Endothelial cell (in vitro differentiated cells): ENCODE measurements at regions not wholly inside any gene's neighbourhood (a gene's known extent, or its start where the extent isn't known, plus 50 kb on each side); places are given as distances from the start of the nearest gene placed in this dataset.

Source experiments
- DNase-seq: peaks from one replicate; pipeline ENCODE4 v3.0.0; 2021; ENCODE audit warnings: low spot score
- H3K27ac Mint-ChIP-seq: one replicate; pipeline ENCODE4 v1.8.0; 2021; ENCODE audit warnings: mixed read lengths, inconsistent platforms; ENCODE audit not compliant: unreplicated experiment
- H3K27me3 Mint-ChIP-seq: one replicate; pipeline ENCODE4 v1.8.0; 2021; ENCODE audit warnings: mild to moderate bottlenecking, moderate library complexity, mixed read lengths, inconsistent platforms; ENCODE audit not compliant: unreplicated experiment
- H3K36me3 Mint-ChIP-seq: one replicate; pipeline ENCODE4 v1.8.0; 2021; ENCODE audit warnings: mild to moderate bottlenecking, low read depth, mixed read lengths, inconsistent platforms; ENCODE audit not compliant: unreplicated experiment
- H3K4me1 Mint-ChIP-seq: one replicate; pipeline ENCODE4 v1.8.0; 2021; ENCODE audit warnings: mild to moderate bottlenecking, mixed read lengths, inconsistent platforms; ENCODE audit not compliant: unreplicated experiment
- H3K4me3 Mint-ChIP-seq: one replicate; pipeline ENCODE4 v1.8.0; 2021; ENCODE audit warnings: mild to moderate bottlenecking, mixed read lengths, inconsistent platforms; ENCODE audit not compliant: unreplicated experiment
- H3K9me3 Mint-ChIP-seq: one replicate; pipeline ENCODE4 v1.8.0; 2021; ENCODE audit warnings: mixed read lengths, inconsistent platforms; ENCODE audit not compliant: unreplicated experiment
- TF ChIP-seq, protein P1 (sequence below): fragments of 200-600 bp; sonication (generic); IDR thresholded peaks from one replicate; pipeline ENCODE4 v1.5.0; 2021; ENCODE audit warnings: antibody characterized with exemption; ENCODE audit not compliant: unreplicated experiment

DNA sequence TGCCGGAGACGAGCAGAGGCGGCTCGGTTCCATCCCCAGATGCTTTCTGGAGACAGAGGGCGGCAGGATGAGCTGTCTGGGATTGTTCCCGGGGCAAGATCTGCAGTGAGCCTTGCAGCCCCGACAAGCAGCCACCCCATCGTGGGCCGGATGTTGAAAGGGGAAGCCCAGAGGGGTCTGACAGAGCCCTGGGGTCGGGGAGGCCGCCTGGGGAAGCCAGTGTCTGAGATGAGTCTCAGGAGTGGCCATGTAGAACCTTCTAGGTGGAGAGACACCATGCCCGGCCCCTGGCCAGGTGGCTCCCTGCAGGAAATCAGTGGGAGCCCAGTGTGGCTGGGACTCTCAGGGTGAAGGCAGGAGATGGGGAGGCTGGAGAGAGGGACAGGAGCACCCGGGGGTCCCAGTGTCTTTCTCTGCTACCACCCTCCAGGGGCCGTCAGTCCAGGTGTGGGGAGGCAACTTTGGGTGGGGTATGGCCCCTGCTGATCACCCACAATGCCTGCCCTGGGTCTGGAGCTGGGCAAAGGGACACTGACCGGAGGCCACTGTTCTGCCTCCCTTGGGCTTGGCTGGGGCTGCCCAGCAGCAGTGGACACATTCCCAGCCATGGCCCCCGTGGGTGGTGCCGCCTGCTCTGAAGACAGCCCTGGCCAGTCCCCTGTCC is 128.3 kb upstream of the HS6ST1 start:
- Mint-ChIP-seq H3K27ac (no peak overlapping the region), H3K36me3 (peaks cover 4% of the 10 kb centered on the region), H3K4me1 (peaks cover 10% of the 10 kb centered on the region)

DNA sequence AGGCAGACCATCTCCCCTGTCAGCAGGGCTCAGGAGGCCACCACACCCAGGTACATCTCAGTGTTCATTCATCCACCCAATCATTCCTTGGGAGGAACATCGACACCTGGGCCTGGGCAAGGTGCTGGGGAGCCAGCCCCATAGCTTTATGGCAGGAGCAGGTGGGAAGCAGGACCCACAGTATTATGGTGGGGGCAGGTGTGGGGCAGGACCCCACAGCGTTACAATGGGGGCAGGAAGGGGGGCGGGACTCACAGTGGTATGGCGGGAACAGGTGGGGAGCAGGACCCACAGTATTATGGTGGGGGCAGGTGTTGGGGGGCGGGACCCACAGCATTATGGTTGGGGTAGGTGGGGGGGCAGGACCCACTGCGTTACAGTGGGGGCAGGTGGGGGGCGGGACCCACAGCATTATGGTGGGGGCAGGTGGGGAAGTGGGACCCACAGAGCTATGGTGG is 128.9 kb upstream of the HS6ST1 start:
- TF ChIP-seq, protein P1, sequence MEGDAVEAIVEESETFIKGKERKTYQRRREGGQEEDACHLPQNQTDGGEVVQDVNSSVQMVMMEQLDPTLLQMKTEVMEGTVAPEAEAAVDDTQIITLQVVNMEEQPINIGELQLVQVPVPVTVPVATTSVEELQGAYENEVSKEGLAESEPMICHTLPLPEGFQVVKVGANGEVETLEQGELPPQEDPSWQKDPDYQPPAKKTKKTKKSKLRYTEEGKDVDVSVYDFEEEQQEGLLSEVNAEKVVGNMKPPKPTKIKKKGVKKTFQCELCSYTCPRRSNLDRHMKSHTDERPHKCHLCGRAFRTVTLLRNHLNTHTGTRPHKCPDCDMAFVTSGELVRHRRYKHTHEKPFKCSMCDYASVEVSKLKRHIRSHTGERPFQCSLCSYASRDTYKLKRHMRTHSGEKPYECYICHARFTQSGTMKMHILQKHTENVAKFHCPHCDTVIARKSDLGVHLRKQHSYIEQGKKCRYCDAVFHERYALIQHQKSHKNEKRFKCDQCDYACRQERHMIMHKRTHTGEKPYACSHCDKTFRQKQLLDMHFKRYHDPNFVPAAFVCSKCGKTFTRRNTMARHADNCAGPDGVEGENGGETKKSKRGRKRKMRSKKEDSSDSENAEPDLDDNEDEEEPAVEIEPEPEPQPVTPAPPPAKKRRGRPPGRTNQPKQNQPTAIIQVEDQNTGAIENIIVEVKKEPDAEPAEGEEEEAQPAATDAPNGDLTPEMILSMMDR = no peak
- peaks cover 15% of the 10 kb centered on the region for H3K27me3 Mint-ChIP-seq
- no peak overlapping the region for H3K27ac Mint-ChIP-seq
- no peaks in the 10 kb centered on the region for H3K9me3 Mint-ChIP-seq
- peaks cover 6% of the 10 kb centered on the region for H3K4me1 Mint-ChIP-seq
- H3K36me3 Mint-ChIP-seq = peaks cover 4% of the 10 kb centered on the region
- DNase-seq = peak; percentile 1
- no peak overlapping the region for H3K4me3 Mint-ChIP-seq

More for the DNA sequence above, 128.3 kb upstream of the HS6ST1 start:
- Mint-ChIP-seq H3K4me3 (no peak overlapping the region), H3K9me3 (no peaks in the 10 kb centered on the region), H3K27me3 (peaks cover 11% of the 10 kb centered on the region)
- TF ChIP-seq, protein P1 = no peak
- peak; percentile 2 for DNase-seq

GRCh38 chr2:128448331-128449225 is 129.9 kb upstream of the HS6ST1 start:
- Mint-ChIP-seq H3K4me1 (no peaks in the 10 kb centered on the region), H3K9me3 (no peaks in the 10 kb centered on the region), H3K27me3 (peaks cover 14% of the 10 kb centered on the region), H3K4me3 (no peak overlapping the region), H3K36me3 (peaks cover 4% of the 10 kb centered on the region), H3K27ac (no peak overlapping the region)
- DNase-seq = no peak
- TF ChIP-seq, protein P1 = no peak

DNA sequence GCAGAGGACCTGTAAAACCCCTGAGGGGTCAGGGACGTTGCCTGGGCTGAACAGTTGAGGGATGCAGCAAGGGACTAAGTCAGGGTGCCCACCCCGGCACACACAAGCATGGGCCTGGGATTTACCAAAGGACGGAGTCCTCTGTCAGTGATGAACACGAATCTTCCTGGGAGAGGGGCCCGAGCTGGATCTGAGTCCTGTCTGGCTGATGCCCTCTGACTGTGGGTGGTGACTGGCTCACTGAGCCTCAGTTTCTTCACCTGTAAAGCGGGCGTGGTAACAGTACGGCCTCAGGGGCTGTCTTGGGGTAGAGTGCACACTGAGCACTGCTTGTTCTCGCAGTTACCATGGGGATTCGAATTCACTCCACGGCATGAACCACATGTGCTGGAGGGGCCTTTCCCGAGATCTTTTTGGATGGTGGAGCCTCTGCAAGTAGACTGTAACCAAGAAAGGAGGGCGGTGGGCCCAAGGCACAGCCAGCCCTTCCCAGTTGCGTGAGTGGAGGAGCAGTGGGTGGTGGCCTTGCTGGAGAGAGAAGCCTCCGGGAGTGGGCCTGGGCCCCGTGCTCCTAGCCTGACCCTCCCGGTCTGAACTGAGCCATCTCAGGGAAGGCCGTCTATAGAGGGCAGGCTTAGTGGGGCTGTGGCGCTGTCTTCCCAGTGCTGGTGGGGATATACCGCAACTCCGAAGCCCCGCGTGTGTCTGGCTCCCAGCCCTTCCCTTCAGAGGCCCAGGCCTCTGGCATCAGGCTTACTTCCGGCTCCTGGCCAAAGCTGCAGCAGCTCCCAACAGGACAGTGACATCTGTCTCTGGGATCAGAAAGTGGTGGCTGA is 130.8 kb upstream of the HS6ST1 start:
- H3K4me1 Mint-ChIP-seq = no peaks in the 10 kb centered on the region
- no peak overlapping the region for H3K4me3 Mint-ChIP-seq
- DNase-seq = no peak
- no peak overlapping the region for H3K27ac Mint-ChIP-seq
- no peaks in the 10 kb centered on the region for H3K9me3 Mint-ChIP-seq
- peaks cover 4% of the 10 kb centered on the region for H3K36me3 Mint-ChIP-seq
- TF ChIP-seq, protein P1 = no peak
- peaks cover 14% of the 10 kb centered on the region for H3K27me3 Mint-ChIP-seq
